ENCODE measurements at regions not wholly inside any gene's neighbourhood (a gene's known extent, or its start where the extent isn't known, plus 50 kb on each side); places are given as distances from the start of the nearest gene placed in this dataset.

GRCh38 chr3:178434206-178434805 lies 101.9 kb upstream of the KCNMB2 start:
- no peaks in the 10 kb centered on the region for H3K27me3 ChIP-seq (ENCODE audit: control insufficient read depth in 1 of 2, insufficient read depth in 2 of 2, low read length in 2 of 2)
- no peak overlapping the region for H3K27ac ChIP-seq (ENCODE audit: extremely low read length, insufficient read depth, low read length)
- H3K4me2 ChIP-seq (ENCODE audit: low read depth, low read length) = no peak overlapping the region
- in situ Hi-C loops (cut with HindIII; ENCODE audit: extremely low pct_ligation_motif_present, low pct_unique_long_range_greater_than_20kb) = loop anchor here (10.0 to 25.0 kb wide), 2 partner anchors 530 to 878 kb away; partner anchors contain the start of gene ZNF639
- no peaks in the 10 kb centered on the region for H3K4me1 ChIP-seq (ENCODE audit: insufficient read depth, low read length)
- H3K9me3 ChIP-seq (ENCODE audit: low read length) = no peaks in the 10 kb centered on the region
- BruUV-seq (replicated peaks) = no TSS peak
- H3K9ac ChIP-seq (ENCODE audit: insufficient read depth, low read depth, low read length) = no peak overlapping the region
- POLR2A ChIA-PET = no interaction called here
- CTCF ChIA-PET (ENCODE audit: low intra/inter-chr PET ratio, low total read pairs) = no interaction called here
- WGBS (ENCODE audit: low lambda C conversion rate) = 2% methylated on average over 5 of the region's 5 CpGs
- H3K4me3 ChIP-seq (replicated peaks in 1 of 3; ENCODE audit: insufficient read depth in 1 of 3, low read depth in 2 of 3, low read length in 3 of 3) = no peak overlapping the region
- H4K20me1 ChIP-seq (ENCODE audit: insufficient read depth, low read length) = no peaks in the 10 kb centered on the region
- H3K36me3 ChIP-seq (replicated peaks in 1 of 2; ENCODE audit: control insufficient read depth in 1 of 2, insufficient read depth in 2 of 2, low read length in 2 of 2) = no peaks in the 10 kb centered on the region
- ATAC-seq (no peak), FAIRE-seq (no peak), DNase-seq (ENCODE audit: low spot score) (no peak)
- no peak overlapping the region for H2AFZ ChIP-seq (ENCODE audit: low read length)
- intact Hi-C loops (cut with micrococcal nuclease; ENCODE audit: unreplicated experiment) = loop anchor here (10.0 kb wide), 1 partner anchor 330 kb away; no protein-coding TSS in a partner anchor
- no peaks in the 10 kb centered on the region for H3K79me2 ChIP-seq (ENCODE audit: insufficient read depth, low read length)
- TF ChIP-seq ZNF772 (CRISPR knock-in tag; IDR thresholded peaks at IDR 0.05) (no peak), STAG1 (CRISPR knock-in tag; IDR thresholded peaks at IDR 0.05) (peak; percentile 22; the same call in 1 of the 2 replicates)

GRCh38 chr3:178435575-178435974 lies 100.7 kb upstream of the KCNMB2 start:
- FAIRE-seq (no peak), DNase-seq (ENCODE audit: low spot score) (no peak), ATAC-seq (no peak)
- Histone ChIP-seq H2AFZ (ENCODE audit: low read length) (no peak overlapping the region), H3K9me3 (ENCODE audit: low read length) (no peaks in the 10 kb centered on the region), H3K27ac (ENCODE audit: extremely low read length, insufficient read depth, low read length) (no peak overlapping the region), H3K79me2 (ENCODE audit: insufficient read depth, low read length) (no peaks in the 10 kb centered on the region), H3K4me1 (ENCODE audit: insufficient read depth, low read length) (no peaks in the 10 kb centered on the region), H3K27me3 (ENCODE audit: control insufficient read depth in 1 of 2, insufficient read depth in 2 of 2, low read length in 2 of 2) (no peaks in the 10 kb centered on the region), H4K20me1 (ENCODE audit: insufficient read depth, low read length) (no peaks in the 10 kb centered on the region), H3K4me3 (replicated peaks in 1 of 3; ENCODE audit: insufficient read depth in 1 of 3, low read depth in 2 of 3, low read length in 3 of 3) (no peak overlapping the region), H3K4me2 (ENCODE audit: low read depth, low read length) (no peak overlapping the region), H3K36me3 (replicated peaks in 1 of 2; ENCODE audit: control insufficient read depth in 1 of 2, insufficient read depth in 2 of 2, low read length in 2 of 2) (no peaks in the 10 kb centered on the region), H3K9ac (ENCODE audit: insufficient read depth, low read depth, low read length) (no peak overlapping the region)
- CTCF ChIA-PET (ENCODE audit: low intra/inter-chr PET ratio, low total read pairs) = no interaction called here
- 30% methylated on average over 5 of the region's 5 CpGs for WGBS (ENCODE audit: low lambda C conversion rate)
- BruUV-seq (replicated peaks) = no TSS peak
- POLR2A ChIA-PET = no interaction called here
- intact Hi-C loops (cut with micrococcal nuclease; ENCODE audit: unreplicated experiment) (loop anchor here (10.0 kb wide), 1 partner anchor 329 kb away; no protein-coding TSS in a partner anchor), in situ Hi-C loops (cut with HindIII; ENCODE audit: extremely low pct_ligation_motif_present, low pct_unique_long_range_greater_than_20kb) (loop anchor here (10.0 to 25.0 kb wide), 2 partner anchors 529 to 877 kb away; partner anchors contain the start of gene ZNF639)
- no peak for TF ChIP-seq NFKB2 (CRISPR knock-in tag; IDR thresholded peaks at IDR 0.05; ENCODE audit: borderline replicate concordance)
- TF ChIP-seq, protein P1, sequence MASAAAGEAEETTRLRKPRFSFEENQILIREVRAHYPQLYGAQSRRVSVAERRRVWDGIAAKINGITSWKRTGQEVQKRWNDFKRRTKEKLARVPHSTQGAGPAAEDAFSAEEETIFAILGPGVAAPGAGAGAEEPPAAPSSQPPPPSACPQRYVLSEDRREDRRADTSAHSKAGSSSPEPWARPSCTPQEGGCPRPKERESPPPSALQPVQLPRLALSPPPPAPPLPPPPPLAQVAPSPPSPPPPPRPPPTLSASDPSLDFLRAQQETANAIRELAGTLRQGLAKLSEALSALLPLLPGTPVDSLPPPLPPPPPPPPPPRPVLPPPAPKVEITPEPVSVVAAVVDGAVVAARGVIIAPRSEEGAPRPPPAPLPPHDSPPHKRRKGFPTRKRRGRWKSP (CRISPR knock-in tag; IDR thresholded peaks at IDR 0.05) = no peak
- no peak for TF ChIP-seq HMGXB4 (CRISPR knock-in tag; IDR thresholded peaks at IDR 0.05; ENCODE audit: borderline replicate concordance in 1 of 2, low read depth in 1 of 2)
- TF ChIP-seq YY1 (IDR thresholded peaks at IDR 0.05; ENCODE audit: insufficient read depth, insufficient replicate concordance, low read depth, low read length) = no peak
- no peak for TF ChIP-seq HDAC2 (CRISPR knock-in tag; IDR thresholded peaks at IDR 0.05)
- no peak for TF ChIP-seq ZNF260 (CRISPR knock-in tag; IDR thresholded peaks at IDR 0.05; ENCODE audit: borderline replicate concordance, low read depth)
- no peak for TF ChIP-seq ZNF879 (CRISPR knock-in tag; IDR thresholded peaks at IDR 0.05)
- no peak for TF ChIP-seq ZNF629 (CRISPR knock-in tag; conservative IDR thresholded peaks at IDR 0.05)
- no peak for TF ChIP-seq RBAK (CRISPR knock-in tag; IDR thresholded peaks at IDR 0.05)
- no peak for TF ChIP-seq ZNF274 (CRISPR knock-in tag; IDR thresholded peaks at IDR 0.05)
- TF ChIP-seq PHF20 (CRISPR knock-in tag; IDR thresholded peaks at IDR 0.05) = no peak
